NK-92 treated with Interleukin-12 subunit alpha and Interleukin-12 subunit beta, amount 100 ng/mL, for 24 hours (cell line): ENCODE measurements at regions not wholly inside any gene's neighbourhood (a gene's known extent, or its start where the extent isn't known, plus 50 kb on each side); places are given as distances from the start of the nearest gene placed in this dataset.

Source experiments
- DNase-seq: peaks from one replicate; lab custom pipeline; 2025; lab: John Stamatoyannopoulos, UW

DNA sequence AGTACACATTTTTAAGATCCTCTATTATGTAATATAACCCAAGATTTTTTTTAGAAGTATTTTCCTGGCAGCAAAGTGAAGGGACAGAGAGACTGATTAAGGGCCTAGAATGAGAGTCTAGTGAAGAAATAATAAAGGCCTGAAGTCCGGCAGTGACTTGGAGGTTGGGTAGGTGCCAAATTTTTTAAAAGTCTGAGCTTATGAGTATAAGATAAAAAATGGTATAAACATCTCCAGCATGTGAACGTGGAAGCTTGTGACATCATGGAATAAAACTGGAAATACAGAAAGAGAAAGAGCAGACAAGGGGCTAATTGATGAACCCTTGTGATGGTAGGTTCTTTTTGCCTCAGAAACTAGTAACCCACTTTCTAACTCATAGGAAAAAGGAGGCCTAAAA is 174.6 kb downstream of the SUCLA2 start:
- no peak for DNase-seq

DNA sequence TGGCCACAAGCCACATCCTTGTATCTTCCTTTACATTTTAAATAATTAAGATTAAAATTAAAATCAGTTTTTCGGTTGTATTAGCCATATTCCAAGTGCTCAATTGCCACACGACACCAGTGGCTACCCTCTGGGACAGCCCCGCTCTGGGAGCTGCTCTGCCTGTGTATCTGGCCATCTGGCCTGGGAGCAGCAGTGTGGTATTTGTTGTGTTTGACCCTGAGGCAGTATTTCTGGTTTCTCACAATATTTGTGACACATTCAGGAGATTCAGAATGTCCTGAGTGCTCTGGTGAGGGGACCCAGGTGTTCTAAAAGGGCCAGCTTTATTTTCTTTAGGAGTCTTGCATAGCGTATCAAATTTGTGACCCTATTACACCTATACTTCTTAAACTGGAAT is 179.0 kb downstream of the SUCLA2 start:
- no peak for DNase-seq

DNA sequence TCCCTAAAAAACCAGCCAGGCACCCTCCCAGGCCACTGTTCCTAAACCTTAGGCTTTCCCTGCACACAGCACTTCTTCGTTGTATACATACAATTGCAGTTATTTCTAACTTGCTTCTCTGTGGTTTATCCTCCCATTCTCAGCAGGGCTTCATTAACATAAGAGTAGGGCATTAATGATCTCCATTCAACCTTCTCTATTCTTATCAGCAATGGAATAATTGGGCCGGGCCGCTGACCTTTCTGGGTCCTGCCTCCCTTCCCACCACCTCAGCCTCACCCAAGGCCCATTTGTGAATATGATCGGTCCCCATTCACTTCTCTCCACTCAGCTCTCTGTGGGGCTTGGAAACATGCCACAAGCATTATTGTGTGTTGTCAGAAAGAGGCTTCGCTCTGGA is 184.2 kb downstream of the SUCLA2 start:
- DNase-seq = no peak

DNA sequence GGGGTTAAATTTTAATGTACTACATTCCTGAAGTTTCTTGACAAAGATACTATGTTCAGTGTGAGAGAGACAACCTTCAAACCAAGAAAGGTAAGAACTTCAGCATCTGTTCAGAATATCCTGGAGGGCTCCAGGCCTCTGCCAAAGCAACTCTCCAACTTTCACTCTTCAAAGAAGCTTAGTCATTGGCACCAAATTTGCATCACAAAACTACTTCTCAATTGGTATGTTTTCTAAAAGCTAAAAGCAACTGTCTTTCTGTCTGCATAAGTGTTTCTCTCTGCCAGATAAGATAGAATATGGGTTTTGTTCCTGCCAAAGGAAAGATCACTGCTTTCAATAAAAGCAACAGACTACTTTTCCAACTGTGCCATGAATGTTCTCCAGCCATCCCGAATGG is 187.4 kb downstream of the SUCLA2 start:
- no peak for DNase-seq

DNA sequence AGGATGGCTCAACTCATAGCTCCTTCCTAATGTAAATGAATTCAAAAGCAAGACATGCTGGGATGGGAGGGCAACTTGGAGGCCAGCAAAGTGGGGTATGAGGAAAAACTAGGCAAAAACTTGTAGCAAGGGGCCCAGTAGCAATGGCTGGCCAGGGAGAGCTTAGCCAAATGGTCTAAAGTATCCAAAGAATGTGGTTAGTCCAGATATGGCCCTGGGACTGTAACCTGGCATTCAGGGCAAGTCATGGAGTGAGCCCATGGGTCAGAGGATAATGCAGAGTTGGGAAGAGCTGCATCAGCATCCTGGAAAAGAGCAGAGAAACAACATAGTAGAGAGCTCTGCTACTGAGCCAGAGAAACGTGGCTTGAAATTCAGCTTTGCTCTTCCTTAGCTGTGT is 191.7 kb downstream of the SUCLA2 start:
- DNase-seq = no peak

DNA sequence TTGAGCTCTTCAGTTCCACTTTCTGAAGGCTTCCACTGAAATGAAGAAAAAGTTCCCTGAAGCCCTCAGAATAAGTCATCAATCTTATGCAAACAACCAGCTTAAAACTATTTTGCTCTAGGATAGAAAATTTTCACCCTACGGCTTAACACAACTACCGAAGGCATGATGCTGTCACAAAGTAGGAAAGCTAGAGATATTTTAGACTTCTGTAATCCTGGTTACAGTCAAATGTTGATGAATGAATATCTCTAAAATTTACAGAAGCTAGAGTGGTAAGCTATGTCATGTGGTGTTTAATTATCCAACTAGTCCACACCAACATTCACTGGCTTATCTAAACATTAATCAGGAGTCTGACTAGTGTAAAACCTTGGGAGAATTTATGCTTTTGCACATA is 197.9 kb downstream of the SUCLA2 start:
- no peak for DNase-seq

DNA sequence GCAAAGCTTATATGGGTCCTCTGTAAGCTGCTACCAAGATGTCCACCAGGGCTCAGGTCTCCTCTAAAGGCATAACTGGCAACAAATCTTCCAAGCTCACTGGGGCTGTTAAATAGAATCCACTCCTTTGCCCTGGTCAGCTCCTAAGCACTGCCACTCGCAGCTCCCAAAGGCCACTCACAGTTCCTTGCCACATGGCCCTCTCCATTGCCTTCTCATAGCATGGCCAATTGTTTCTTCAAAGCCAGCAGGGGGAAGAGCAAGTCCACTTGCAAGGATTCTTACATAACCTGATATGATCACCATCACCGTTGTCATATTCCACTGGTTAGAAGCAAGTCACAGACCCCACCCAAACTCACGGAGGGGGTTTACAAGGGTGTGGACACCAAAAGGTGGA is 199.5 kb downstream of the SUCLA2 start:
- DNase-seq = no peak

DNA sequence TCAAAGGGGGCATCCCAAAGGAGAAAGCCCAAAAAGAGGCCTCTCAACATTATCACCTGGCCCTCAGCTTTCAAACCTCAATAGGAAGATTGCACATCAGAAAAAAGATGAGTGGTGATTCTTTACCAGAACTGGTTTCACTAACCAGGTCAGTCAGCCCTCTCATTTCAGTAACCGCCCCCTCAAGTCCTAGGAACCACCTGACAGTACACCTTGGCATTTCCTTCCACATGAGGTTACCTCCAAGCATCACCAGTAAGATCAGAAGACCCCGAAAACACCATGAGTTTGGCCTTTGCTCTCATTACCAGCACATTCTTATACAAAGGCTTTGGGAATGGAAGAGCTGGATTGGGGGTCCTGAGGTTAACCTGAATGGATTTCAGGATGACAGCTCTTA is 200.5 kb downstream of the SUCLA2 start:
- DNase-seq = no peak

DNA sequence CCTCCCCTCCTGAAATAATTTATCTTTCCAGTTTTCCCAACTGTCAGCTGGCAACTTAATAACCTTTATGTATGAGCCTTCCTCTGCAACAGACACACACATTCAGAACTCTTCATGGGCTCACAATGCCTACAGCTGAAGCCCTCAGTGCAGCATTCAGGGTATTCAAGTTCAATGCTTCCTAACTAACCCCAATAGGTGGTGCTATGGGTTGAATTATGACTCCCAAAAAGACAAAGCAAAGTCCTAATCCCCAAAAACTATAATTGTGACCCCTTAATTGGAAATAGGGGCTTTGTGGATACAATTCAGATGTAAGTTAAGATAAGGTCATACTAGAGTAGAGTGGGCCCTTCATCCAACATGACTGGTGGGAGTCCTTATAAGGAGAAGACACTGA is 202.2 kb downstream of the SUCLA2 start:
- no peak for DNase-seq

DNA sequence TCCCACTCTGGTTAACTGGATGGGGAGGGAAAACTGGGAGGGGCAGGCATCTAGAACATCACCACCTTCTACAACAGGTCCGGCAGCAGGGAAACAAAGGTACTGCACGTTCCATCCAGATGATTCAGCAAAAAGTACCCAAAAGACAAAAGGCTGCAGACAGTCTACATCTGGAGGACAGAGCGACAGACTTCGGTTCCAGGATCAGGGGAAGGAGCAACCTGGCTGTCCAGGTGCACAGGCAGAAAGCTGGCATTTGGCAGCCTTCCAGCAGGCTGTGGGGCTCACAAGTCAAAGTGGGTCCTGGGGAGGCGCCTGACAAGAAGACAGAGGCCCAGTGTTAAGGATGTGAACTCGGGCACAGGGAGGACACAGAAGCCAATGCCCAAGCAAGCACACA is 202.9 kb downstream of the SUCLA2 start:
- no peak for DNase-seq

DNA sequence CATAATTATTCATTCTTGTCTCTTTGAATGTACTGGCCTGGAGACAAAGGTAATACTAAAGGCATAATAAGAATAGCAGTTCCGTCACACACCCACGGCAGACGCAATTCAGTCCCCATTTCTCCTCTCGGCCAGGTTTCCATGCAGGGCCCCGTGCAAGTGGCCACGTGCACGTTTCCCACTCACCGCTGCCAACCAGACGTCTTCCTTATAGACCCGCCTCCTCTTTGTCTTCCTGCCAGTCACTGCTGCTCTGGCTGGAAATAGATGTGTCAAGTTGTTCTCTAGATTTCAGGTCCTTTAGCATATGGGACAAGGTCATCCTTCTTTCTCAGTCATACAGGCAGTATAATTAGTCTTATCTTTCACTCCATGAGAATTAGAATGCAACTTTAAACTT is 204.3 kb downstream of the SUCLA2 start:
- no peak for DNase-seq

DNA sequence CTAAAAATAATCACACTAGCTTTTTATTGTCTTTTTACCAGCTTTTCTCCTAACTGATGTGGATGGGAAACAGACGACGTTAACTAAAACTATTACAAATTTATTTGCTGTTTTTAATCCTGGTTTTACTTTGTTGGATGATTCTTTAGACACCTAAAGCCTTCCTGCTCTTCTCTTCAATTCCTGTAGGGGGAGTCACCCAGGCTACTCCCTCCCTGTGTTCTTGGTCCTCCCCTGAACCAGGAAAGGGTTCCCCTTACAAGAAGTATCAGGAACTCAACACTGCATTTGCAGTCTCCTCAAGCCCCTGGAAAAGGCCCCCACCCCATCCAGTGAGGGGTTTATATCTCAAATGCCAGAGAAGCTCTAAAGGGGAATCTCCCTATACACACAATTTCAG is 206.1 kb downstream of the SUCLA2 start:
- DNase-seq = no peak

DNA sequence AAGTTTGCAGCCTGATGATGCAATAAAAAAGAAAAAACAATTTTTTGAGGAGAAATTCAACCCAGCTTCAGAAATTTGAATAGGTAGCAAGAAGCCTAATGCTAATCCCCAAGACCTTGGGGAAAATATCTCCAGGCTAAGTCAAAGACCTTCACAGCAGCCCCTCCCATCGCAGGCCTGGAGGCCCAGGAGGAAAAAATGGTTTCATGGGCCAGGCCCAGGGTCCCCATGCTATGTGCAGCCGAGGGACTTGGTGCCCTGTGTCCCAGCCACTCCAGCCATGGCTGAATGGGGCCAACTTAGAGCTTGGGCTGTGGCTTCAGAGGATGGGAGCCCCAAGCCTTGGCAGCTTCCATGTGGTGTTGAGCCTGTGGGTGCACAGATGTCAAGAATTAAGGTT is 210.3 kb downstream of the SUCLA2 start:
- no peak for DNase-seq

DNA sequence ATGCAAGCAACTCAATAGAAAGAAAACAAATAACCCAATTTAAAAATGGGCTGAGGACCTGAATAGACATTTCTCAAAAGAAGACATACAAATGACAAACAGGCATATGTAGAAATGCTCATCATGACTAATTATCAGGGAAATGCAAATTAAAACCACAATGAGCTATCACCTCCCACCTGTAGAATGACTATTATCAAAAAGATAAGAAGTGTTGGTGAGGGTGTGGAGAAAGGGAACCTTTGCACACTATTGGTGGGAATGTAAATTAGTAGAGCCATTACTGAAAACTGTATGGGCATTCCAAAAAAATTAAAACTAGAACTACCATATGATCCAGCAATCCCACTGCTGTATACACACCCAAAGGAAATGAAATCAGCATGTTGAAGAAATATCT is 212.2 kb downstream of the SUCLA2 start:
- DNase-seq = no peak

DNA sequence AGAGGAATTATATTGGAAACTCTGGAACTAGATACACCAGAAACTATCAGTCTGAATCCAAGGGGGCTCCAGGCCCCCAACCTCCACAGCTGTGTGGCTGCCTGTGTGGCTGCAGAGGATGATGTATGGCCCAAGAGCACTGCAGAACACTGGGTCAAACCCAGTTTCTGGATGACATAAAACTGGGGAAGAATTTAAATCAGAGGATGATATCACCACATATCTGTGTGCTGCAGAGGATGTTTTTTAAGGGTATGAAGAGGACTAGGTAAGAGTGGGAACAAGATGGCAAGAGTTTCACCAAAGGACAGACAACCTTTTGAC is 226.4 kb downstream of the SUCLA2 start:
- no peak for DNase-seq

DNA sequence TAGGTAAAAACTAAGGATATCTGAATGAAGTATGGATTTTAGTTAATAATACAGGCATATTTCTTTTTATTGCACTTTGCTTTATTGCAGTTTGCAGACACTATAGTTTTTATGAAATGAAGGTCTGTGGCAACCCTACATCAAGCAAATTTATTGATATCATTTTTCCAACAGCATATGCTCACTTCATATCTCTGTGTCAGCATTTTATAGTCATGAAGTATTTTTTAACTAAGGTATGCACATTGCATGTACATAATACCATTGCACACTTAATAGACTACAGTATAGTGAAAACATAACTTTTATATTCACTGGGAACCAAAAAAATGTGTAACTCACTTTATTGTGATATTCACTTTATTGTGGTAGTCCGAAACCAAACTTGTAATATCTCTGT is 236.3 kb downstream of the SUCLA2 start:
- DNase-seq = no peak

DNA sequence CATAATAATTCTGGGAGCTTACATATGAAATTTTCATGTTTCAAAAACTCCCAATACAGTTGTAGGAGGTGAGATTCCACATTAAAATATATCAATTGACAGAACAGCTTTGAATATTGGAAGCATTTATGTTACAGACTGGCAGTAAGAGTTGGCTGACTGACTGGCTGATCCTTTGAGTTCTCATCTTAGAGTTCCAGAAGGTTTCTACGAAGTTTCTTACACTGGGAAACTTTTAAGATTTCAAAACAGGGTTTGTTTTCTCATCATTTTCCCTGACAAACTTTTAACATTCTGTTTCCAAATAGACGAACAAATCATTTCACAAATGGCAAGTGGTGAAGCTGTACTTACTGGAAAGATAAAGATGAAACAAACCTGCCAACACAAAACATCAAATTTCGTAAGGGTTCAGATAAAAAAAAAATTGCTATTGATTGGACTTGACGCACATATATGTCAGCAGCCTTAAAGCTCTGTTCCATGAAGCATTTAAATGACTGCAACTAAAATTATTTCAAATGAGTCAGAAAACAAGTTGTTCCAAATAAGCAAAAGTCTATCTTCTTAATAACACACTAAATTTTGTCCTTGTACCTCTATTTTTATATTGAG is 243.5 kb downstream of the SUCLA2 start:
- no peak for DNase-seq

DNA sequence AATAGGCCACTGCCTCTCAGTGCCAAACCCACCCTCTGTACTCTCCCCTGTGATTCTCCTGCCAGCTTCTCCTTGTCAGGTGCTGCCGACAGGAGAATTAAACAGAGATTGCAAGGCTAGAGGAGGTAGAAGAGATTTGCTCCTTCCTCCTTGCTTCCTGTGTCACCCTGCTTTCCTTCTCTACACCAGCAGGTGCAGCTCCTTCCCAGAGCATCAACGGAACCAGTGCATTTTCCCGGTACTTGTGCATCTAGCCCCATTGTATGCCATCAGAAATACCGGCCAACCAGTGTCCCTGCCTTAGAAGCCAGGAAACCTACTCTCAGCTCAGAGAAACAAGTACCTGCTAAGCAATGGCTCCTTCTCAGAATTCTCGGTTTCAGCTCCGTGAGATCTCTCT is 253.2 kb downstream of the SUCLA2 start:
- DNase-seq = no peak

DNA sequence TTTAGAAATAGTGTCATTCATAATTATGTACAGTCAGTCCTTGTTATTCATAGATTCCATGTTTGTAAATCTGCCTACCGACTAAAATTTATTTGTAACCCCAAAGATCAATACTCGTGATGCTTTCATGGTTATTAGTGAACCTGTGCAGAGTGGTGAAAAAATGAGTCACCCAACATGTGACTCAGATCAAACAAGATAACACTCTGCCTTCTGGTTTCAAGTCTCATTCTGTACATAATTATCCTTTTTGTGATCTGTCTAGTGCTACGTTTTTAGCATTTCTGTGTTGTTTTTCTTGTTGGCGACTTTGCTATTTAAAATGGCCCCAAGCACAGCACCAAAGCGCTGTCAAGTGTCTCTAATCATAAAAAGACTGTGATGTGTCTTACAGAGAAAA is 274.7 kb downstream of the SUCLA2 start:
- DNase-seq = no peak

DNA sequence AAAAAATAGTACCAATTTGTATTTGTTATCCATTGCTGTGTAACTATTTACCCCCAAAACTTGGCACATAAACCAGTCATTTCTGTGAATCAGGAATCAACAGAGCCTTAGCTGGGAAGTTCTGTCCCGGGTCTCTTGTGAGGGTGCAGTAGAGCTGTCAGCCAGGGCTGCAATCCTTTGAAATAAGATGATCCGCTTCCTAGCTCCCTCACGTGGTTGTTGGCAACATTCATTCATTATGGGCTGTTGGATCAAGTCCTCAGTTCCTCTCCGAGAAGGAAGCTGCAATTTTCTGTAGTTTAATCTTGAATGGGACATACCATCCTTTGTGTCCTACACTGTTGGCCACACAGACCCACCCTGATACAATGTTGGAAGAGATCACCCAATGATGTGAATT is 277.2 kb downstream of the SUCLA2 start:
- no peak for DNase-seq

DNA sequence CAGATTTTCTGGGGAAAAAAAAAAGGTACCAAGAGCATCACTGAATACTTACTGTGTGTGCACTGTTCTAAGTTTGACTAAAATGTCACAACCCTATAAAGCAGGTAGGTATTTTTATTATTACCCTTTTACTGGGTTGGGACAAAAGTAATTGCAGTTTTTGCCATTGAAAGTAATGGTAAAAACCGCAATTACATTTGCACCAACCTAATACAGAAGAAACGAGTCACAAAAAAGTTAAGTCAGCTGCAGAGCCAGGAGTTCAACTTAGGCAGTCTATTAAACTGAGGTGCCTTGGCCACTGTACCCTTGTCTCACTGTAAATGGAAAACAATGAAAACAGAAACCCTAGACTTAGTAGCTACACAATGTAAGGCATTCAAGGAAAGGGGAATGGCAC is 281.9 kb downstream of the SUCLA2 start:
- DNase-seq = no peak

DNA sequence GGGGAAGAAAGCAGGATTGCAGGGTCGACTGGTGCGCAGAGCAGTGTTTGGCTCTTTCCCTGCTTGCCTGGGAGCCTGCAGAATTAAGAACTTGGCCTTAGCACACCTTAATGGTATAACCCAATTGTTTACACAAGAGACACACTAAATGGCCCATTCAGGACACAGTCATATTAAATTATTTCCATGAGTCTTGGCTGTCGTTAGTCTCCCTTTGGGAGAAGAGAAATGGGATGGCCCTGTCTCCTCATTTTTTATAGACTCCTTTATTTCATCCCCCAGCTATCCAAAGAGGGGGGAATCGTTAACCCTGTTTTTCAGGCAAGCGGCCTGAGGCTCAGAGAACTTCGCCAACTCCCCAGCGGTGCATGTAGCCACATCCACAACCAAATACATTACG is 282.5 kb downstream of the SUCLA2 start:
- DNase-seq = no peak

DNA sequence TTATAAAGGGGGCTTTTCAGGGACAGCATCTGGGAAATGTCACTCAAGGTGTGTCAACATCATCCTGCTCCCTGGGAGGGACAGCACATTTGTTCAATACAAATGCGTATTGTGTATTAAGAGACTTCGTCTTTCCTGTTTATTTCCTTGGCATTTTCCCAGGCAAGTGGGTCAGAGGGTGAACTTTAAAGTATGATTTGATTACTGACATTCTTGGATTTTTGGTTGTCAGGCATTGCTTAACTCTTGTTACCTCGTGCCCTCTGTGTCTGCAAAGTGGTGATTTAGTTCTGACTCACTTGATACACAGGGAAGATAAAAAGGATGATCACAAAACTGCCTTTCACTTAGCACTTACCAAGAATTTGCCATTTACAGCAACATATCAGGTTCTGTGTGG is 292.7 kb downstream of the SUCLA2 start:
- no peak for DNase-seq

DNA sequence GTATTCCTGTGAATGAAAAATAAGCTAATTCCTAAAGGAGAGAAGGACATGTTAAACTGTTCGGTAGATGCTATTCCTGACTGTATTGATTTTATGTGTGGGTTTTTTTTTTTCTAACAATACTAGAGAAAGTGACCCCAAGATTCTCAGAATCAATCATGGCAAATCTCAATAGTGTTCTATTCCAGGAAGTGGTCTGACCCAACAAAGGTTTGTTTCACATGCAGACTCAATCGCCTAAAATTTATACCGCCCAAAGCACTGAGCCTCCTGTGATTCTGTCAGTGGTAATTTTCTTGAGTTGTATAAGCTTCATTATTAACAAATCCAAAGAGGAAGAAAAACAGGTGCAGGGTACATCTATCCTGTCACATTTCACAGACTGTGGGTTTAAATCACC is 293.7 kb downstream of the SUCLA2 start:
- no peak for DNase-seq

DNA sequence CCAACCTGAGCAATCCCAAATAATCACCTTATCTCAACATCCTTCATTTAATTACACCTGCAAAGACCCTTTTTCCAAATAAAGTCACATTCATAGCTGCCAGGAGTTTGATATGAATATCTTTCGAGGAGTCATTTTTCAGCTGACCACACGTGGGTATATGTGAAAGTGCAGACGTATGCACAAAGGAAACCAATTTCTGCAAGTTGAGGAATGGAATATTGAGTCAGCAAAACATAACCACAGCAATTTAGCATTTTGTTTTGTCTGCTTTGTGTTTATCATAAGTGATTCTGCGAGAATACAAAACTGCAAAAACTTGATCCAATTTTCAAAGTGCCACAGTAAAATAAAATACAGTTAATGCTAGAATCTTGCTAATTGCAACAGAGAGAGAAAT is 295.9 kb downstream of the SUCLA2 start:
- DNase-seq = no peak
